ENCODE measurements at regions not wholly inside any gene's neighbourhood (a gene's known extent, or its start where the extent isn't known, plus 50 kb on each side); places are given as distances from the start of the nearest gene placed in this dataset.
"Not testable (repeated sequence)": the region's sequence is repeated elsewhere in the genome, so short reads cannot be mapped to it uniquely, and the experiment has no call there.

GRCh38 chr5:82436291-82436690 lies 158.1 kb upstream of the RPS23 start:
- DNase-seq = no peak
- Histone ChIP-seq H3K27me3 (ENCODE audit: insufficient read depth, low read depth, severe bottlenecking) (no peaks in the 10 kb centered on the region), H3K4me3 (ENCODE audit: low read depth, low read length) (no peak overlapping the region), H3K27ac (no peak overlapping the region), H3K36me3 (no peaks in the 10 kb centered on the region), H3K9me3 (ENCODE audit: severe bottlenecking) (no peaks in the 10 kb centered on the region)
- no peak for TF ChIP-seq CTCF (IDR thresholded peaks at IDR 0.05; ENCODE audit: low read depth, low read length)

GRCh38 chr5:82434696-82435660 lies 156.8 kb upstream of the RPS23 start:
- H3K27me3 ChIP-seq (ENCODE audit: insufficient read depth, low read depth, severe bottlenecking); H3K27ac ChIP-seq; H3K4me3 ChIP-seq (ENCODE audit: low read depth, low read length); DNase-seq; H3K9me3 ChIP-seq (ENCODE audit: severe bottlenecking); H3K36me3 ChIP-seq: not testable (repeated sequence)

- no peak overlapping the region for H3K27ac ChIP-seq
- no peak for DNase-seq
These were observed 148.5 kb upstream of the RPS23 start for GRCh38 chr5:82426464-82427154.

GRCh38 chr5:82425591-82425990 lies 147.4 kb upstream of the RPS23 start:
- H3K4me3 ChIP-seq (ENCODE audit: low read depth, low read length) = no peak overlapping the region
- no peak for TF ChIP-seq CTCF (IDR thresholded peaks at IDR 0.05; ENCODE audit: low read depth, low read length)
- no peaks in the 10 kb centered on the region for H3K36me3 ChIP-seq
- no peaks in the 10 kb centered on the region for H3K9me3 ChIP-seq (ENCODE audit: severe bottlenecking)
- no peak overlapping the region for H3K27ac ChIP-seq
- no peak for DNase-seq
- H3K27me3 ChIP-seq (ENCODE audit: insufficient read depth, low read depth, severe bottlenecking) = no peaks in the 10 kb centered on the region

More at GRCh38 chr5:82426464-82427154, 148.5 kb upstream of the RPS23 start:
- no peaks in the 10 kb centered on the region for H3K27me3 ChIP-seq (ENCODE audit: insufficient read depth, low read depth, severe bottlenecking)
- H3K36me3 ChIP-seq = no peaks in the 10 kb centered on the region
- H3K9me3 ChIP-seq (ENCODE audit: severe bottlenecking) = no peaks in the 10 kb centered on the region
- no peak overlapping the region for H3K4me3 ChIP-seq (ENCODE audit: low read depth, low read length)
- no peak for TF ChIP-seq CTCF (IDR thresholded peaks at IDR 0.05; ENCODE audit: low read depth, low read length)

- Histone ChIP-seq H3K27ac (no peak overlapping the region), H3K9me3 (ENCODE audit: severe bottlenecking) (no peaks in the 10 kb centered on the region), H3K4me3 (ENCODE audit: low read depth, low read length) (no peak overlapping the region), H3K36me3 (no peaks in the 10 kb centered on the region), H3K27me3 (ENCODE audit: insufficient read depth, low read depth, severe bottlenecking) (no peaks in the 10 kb centered on the region)
- DNase-seq = peak; percentile 24
- TF ChIP-seq CTCF (IDR thresholded peaks at IDR 0.05; ENCODE audit: low read depth, low read length) = no peak
These were observed 146.1 kb upstream of the RPS23 start for GRCh38 chr5:82424211-82424610.

GRCh38 chr5:82422751-82423181 lies 144.6 kb upstream of the RPS23 start:
- no peak overlapping the region for H3K27ac ChIP-seq
- no peak for DNase-seq
- H3K4me3 ChIP-seq (ENCODE audit: low read depth, low read length) = no peak overlapping the region
- H3K9me3 ChIP-seq (ENCODE audit: severe bottlenecking) = no peaks in the 10 kb centered on the region
- no peak for TF ChIP-seq CTCF (IDR thresholded peaks at IDR 0.05; ENCODE audit: low read depth, low read length)
- H3K36me3 ChIP-seq = no peaks in the 10 kb centered on the region
- no peaks in the 10 kb centered on the region for H3K27me3 ChIP-seq (ENCODE audit: insufficient read depth, low read depth, severe bottlenecking)

All from WERI-Rb-1 (cell line).